Fibroblast of skin of scalp (primary cell): ENCODE measurements at regions not wholly inside any gene's neighbourhood (a gene's known extent, or its start where the extent isn't known, plus 50 kb on each side); places are given as distances from the start of the nearest gene placed in this dataset.
"Not testable (repeated sequence)": the region's sequence is repeated elsewhere in the genome, so short reads cannot be mapped to it uniquely, and the experiment has no call there.

ENCODE experiments used
- DNase-seq: peaks from one replicate; pipeline ENCODE4 v3.0.0-alpha.2; 2013

DNA sequence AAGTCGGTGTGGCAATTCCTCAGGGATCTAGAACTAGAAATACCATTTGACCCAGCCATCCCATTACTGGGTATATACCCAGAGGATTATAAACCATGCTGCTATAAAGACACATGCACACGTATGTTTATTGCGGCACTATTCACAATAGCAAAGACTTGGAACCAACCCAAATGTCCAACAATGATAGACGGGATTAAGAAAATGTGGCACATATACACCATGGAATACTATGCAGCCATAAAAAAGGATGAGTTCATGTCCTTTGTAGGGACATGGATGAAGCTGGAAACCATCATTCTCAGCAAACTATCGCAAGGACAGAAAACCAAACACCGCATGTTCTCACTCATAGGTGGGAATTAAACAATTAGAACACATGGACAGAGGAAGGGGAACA is 80.6 kb upstream of the ST3GAL5 start:
- not testable (repeated sequence) for DNase-seq

GRCh38 chr2:85965770-85966169 is 77.0 kb upstream of the ST3GAL5 start:
- DNase-seq, result not testable (repeated sequence)

- DNase-seq, result not testable (repeated sequence)
These were observed 75.1 kb upstream of the ST3GAL5 start for GRCh38 chr2:85963747-85964418.

DNA sequence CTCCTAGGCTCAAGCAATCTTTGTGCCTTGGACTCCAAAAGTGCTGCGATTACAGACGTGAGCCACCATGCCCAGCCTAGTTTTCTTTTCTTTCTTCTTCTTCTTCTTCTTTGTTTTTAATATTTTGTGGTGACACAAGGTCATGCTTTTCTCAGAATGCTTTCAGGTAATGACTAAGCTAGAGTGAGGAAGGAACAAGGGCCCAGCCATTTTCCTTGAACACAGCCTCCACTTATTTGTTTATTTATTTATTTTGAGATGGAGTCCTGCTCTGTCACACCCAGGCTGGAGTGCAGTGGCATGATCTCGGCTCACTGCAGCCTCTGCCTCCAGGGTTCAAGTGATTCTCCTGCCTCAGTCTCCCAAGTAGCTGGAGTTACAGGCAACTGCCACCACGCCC is 74.3 kb upstream of the ST3GAL5 start:
- DNase-seq, result no peak

- no peak for DNase-seq
These were observed 73.0 kb upstream of the ST3GAL5 start for GRCh38 chr2:85961754-85962153.

DNA sequence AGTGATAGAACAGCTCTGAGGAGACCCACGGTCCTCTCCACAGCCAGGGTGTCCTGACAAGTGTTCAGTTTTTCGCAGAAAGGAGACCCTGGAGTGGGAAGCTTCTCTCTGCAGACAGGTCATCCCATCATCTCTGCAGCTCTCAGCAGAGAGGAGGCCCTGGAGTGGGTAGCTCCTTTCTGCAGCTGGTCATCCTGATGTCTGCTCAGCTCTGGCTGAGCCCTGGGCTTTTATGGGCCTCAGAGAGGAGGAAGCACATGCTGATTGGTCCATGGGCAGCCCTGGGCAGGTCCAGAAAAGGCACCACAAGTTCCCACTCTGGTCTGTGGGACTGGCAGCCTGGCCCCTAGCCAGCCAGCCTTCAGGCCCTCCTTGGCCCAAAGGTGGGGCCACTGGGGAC is 72.3 kb upstream of the ST3GAL5 start:
- no peak for DNase-seq

- DNase-seq, result peak; percentile 32
These were observed 71.0 kb upstream of the ST3GAL5 start for GRCh38 chr2:85959826-85960225.

DNA sequence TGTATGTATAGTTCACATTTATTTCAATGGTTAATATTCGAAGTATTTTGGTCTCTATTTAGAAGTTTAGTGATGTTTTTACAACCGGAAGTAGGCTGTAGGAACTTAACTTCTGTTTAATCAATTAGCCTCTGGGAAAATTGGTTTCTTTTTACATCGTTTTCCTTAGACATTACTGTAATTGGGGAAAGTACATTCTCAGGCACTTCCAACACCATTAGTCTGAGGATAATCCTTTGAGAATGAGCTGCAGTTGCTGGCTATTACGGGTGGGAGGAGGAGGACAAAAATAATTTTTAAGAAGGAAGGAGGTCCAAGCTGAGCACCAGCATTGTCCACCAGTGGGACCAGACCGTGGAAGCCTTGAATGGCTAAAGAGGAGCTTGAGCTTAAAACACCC is 70.4 kb upstream of the ST3GAL5 start:
- no peak for DNase-seq

DNA sequence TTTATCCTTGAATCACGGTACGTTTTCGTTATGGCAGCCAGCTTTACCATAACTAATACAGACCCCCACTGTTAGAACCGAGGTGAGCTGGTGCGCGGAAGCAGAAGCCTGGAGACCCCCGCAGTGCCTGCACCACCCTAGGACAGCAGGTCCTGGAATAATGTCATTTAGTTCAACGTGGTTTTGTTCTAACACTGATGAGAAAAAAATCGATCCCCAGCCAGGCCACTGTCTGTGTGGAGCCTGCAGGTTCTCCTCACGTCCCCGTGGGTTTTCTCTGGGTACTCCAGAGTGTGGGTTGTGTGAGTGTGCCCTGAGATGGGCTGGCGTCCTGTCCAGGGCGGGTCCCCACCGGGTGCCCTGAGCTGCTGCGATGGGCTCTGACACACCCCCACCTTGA is 69.9 kb upstream of the ST3GAL5 start:
- DNase-seq, result no peak

DNA sequence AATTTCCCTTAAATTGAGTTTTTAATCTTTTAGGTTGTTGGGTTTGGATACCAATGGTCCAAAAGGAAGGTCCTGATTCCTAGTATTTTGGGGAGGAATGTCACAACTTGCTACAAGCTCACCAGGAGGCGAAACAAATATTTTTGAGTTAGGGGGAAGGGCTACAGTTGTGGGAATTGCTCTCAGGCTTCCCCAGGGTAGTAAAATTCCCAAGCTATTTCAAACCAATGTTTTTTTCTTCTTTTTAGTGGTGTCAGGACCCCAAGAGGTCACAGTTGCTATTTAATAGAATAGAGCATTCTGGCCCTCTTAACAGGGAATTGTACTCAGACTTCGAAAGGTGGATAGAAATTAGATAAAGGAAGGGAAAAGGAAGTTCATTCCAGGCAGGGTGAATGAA is 68.5 kb upstream of the ST3GAL5 start:
- DNase-seq, result peak; percentile 35

- DNase-seq, result no peak
These were observed 67.9 kb upstream of the ST3GAL5 start for GRCh38 chr2:85956646-85957039.

DNA sequence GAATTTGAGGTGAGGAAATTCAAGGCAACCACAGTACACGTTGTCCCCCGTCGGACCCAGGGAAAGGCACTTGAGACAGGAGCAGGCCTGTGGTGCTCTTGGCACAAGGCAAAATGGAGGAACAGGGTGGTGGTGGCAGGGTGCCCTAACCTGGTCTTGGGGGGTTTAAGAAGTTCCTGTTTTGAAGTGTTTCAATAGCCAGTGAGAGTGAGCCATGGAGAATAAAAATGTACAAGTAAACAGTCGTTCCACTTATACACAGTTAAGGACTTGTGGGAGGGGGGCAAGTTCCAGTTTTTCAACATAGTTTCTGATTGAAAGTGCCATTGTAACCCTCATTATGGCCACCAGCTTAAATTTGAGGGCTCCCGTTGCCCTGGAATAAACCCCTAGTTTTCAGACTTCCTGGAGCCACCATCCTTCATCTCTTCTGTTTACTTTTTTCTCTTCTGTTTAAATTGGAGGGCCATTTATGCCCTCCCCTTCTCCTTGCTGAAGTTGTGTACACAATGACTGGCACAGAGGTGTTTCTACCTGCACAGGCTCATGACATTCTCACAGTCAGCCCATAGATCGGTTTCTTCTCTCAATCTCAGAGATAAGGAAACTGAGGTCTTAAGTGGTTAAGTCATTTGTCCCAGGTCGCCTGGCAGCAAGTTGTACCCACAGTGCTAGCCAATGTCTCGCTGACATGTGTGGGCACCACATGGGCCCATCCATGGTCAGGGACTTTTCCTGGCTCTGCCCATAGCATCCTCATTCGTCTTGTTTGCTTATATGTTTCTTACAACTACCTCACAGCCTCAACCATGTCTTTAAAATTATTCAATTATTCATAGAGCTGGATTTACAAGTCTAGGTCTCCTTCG is 66.0 kb upstream of the ST3GAL5 start:
- DNase-seq, result no peak

DNA sequence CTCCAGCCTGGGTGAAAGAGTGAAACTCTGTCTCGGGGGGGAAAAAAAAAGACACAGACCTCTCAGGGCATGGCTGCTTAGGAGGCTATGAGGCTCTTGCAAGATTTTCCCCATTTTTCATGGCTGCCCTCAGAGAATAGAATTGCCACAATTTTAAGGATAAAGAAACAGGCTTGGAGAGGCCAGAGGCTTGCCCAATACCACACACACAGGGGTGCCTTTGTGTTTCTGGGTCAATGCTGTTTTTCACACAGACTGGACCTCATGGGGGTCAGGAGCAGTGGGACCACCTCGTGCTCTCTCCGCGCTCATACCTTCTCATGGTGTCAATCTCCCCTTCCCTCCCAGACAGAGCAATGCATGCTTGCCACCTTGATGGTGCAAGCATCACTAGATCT is 65.4 kb upstream of the ST3GAL5 start:
- no peak for DNase-seq

DNA sequence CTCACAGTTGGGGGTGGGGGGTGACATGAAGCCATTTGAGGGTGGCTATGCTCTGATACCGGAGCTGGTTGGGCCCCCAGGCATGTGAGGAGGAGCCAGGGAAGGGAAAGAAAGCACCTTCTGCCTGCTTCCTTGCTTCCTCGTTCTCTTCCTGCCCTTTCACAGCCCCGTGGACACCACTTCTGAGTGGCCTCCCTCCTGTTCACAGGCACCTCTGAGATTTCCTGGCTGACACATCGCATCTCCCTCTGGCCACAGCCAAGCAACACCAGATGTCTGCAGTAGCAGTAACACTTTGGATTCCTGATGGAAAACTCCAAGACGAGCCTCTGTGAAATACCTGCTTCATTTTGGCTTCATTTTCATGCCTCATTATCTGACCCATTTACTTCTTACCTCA is 64.7 kb upstream of the ST3GAL5 start:
- no peak for DNase-seq

GRCh38 chr2:85952196-85952734 is 63.5 kb upstream of the ST3GAL5 start:
- no peak for DNase-seq

GRCh38 chr2:85951351-85952067 is 62.7 kb upstream of the ST3GAL5 start:
- DNase-seq, result no peak

GRCh38 chr2:85950743-85951142 is 62.0 kb upstream of the ST3GAL5 start:
- no peak for DNase-seq

DNA sequence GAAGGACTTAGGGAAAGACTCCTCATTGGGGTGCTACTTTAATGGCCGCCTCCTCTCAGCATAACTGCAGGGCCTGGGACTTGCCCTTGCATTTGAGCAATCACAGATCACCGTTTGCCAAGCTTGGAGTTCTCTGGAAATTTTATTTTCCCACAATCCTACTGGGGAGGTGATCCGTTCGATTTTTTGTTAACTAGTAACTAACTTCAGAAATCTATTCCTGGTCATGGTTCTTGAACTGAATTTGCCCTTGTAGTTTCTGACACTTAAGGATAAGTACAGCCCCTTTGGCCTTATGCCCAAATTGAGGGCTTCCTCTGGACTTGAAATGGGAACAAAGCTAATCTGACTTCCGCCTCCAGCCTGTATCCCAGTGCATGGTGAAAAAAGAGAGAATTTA is 60.5 kb upstream of the ST3GAL5 start:
- no peak for DNase-seq

DNA sequence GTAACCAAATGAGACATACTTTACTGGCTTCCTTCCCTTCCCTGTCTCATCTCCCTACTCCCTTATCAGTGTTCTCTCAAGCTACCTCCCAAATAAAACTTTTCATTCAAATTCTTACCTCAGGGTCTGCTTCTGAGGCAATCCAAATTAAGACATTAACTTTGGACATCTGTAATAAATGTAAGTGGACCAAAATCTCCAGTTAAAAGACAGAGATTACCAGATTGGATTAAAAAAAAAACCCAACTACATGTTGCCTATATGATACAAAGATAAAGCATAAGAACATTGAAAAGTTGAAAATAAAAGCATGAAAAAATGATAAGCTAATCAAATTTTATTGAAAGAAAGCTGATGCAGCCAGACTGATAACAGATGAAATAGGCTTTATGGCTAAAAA is 58.8 kb upstream of the ST3GAL5 start:
- no peak for DNase-seq

- DNase-seq, result no peak
These were observed 56.8 kb upstream of the ST3GAL5 start for GRCh38 chr2:85945586-85945985.

DNA sequence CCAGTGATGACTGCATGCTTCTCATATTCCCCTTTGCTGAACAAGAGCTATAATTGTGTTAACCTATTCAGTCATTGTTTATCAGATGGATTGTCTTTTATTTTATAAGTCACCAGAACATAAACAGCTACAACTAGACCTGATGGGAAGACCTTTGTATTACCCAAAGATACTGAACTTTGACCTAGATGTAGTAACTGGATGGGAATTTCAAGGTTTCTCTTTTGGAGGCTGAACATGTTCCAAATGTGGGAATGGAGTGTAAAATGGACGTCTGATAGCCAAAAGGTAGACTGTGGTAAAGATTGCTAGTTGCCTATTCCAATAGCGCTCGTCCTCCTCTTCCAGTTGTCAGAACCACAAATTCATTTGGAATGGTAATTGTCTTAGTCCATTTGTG is 56.4 kb upstream of the ST3GAL5 start:
- no peak for DNase-seq

DNA sequence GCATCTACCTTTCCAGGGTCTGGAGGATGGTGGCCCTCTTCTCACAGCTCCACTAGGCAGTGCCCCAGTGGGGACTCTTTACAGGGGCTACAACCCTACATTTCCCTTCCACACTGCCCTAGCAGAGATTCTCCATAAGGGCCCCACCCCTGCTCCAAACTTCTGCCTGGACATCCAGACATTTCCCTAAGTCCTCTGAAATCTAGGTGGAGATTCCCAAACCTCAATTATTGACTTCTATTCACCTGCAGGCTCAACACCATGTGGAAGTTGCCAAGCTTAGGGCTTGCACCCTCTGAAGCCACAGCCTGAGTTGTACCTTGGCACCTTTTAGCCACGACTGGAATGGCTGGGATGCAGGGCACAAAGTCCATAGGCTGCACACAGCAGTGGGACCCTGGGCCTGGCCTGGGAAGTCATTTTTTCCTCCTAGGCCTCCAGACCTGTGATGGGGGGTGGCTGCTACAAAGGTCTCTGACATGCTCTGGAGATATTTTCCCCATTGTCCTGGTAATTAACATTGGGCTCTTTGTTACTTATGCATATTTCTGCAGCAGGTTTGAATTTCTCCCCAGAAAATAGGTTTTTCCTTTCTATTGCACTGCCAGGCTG is 53.7 kb upstream of the ST3GAL5 start:
- DNase-seq, result no peak

DNA sequence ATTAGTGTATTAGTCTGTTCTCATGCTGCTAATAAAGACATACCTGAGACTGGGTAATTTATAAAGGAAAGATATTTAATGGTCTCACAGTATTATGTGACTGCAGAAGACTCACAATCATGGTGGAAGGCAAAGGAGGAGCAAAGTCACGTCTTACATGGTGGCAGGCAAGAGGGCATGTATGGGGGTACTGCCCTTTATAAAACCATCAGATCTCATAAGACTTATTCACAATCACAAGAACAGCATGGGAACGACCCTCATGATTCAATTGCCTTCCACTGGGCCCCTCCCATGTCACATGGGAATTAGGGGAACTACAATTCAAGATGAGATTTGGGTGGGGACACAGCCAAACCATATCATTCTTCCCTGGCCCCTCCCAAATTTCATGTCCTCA is 52.7 kb upstream of the ST3GAL5 start:
- not testable (repeated sequence) for DNase-seq
